GM12873 (cell line): ENCODE measurements at regions not wholly inside any gene's neighbourhood (a gene's known extent, or its start where the extent isn't known, plus 50 kb on each side); places are given as distances from the start of the nearest gene placed in this dataset.

Experiments
- TF ChIP-seq, protein P1 (sequence below): IDR thresholded peaks from 2 replicates; pipeline ENCODE4 v1.5.1; 2012; ENCODE audit warnings: low read depth, mild to moderate bottlenecking, moderate library complexity, low read length, control low read depth; ENCODE audit not compliant: insufficient read depth; ENCODE audit errors: missing control alignments

DNA sequence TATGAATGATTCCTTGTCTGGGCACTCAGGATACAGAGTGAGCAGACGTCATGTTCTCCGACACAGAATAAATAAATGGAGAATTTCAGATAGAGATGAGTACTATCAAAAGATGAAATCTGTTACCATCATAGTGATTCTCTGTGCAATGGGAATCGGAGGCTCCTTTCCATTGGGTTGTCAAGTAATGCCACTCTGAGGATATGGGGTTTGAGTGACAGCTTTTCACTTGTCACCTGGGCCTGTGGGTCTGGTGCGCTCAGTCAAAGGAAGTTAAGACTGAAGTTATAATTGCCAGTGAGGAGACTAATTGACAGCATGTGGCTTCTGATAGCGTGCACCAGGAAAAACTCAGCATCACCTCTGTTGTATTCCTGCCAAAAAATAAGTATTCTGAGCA is 387.2 kb downstream of the SOX11 start:
- TF ChIP-seq, protein P1, sequence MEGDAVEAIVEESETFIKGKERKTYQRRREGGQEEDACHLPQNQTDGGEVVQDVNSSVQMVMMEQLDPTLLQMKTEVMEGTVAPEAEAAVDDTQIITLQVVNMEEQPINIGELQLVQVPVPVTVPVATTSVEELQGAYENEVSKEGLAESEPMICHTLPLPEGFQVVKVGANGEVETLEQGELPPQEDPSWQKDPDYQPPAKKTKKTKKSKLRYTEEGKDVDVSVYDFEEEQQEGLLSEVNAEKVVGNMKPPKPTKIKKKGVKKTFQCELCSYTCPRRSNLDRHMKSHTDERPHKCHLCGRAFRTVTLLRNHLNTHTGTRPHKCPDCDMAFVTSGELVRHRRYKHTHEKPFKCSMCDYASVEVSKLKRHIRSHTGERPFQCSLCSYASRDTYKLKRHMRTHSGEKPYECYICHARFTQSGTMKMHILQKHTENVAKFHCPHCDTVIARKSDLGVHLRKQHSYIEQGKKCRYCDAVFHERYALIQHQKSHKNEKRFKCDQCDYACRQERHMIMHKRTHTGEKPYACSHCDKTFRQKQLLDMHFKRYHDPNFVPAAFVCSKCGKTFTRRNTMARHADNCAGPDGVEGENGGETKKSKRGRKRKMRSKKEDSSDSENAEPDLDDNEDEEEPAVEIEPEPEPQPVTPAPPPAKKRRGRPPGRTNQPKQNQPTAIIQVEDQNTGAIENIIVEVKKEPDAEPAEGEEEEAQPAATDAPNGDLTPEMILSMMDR, result no peak

- TF ChIP-seq, protein P1, result no peak
Measured at GRCh38 chr2:6080932-6081753, 389.0 kb downstream of the SOX11 start.

- TF ChIP-seq, protein P1, result no peak
Measured at GRCh38 chr2:6081955-6082624, 389.9 kb downstream of the SOX11 start.

GRCh38 chr2:6082625-6083018 is 390.4 kb downstream of the SOX11 start:
- TF ChIP-seq, protein P1, result no peak

GRCh38 chr2:6083136-6083535 is 391.0 kb downstream of the SOX11 start:
- TF ChIP-seq, protein P1, result no peak

GRCh38 chr2:6089474-6089873 is 397.3 kb downstream of the SOX11 start:
- TF ChIP-seq, protein P1, result no peak

- TF ChIP-seq, protein P1, result no peak
Measured at GRCh38 chr2:6103372-6103771, 411.2 kb downstream of the SOX11 start.
